ENCODE measurements at regions not wholly inside any gene's neighbourhood (a gene's known extent, or its start where the extent isn't known, plus 50 kb on each side); places are given as distances from the start of the nearest gene placed in this dataset.

DNA sequence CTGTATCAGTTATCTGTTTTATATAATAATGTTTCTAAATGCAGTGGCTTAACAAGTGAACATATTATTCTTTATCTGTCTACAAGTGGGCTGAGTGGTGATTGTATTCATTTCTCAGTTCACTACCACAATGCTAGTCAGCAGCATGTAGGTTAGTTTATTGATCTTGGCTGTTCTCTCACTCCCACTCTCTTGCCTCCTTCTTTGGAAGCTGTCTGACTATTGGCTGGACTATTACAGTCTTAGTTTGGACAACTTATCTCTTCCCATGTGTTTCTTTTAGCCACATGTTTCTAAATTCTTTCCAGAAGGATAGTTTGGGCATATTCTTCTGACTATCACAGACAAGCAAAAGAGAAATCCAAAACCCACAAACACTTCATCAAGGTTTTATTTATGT is 459.5 kb upstream of the AGA start:
- H3K27ac Mint-ChIP-seq, result no peak overlapping the region
- ATAC-seq (replicated peaks) (no peak), DNase-seq (no peak)
- H3K27me3 Mint-ChIP-seq, result no peaks in the 10 kb centered on the region
- H3K4me1 Mint-ChIP-seq (ENCODE audit: low read depth in 2 of 2), result no peaks in the 10 kb centered on the region
- no peak overlapping the region for H3K4me3 Mint-ChIP-seq
- H3K9me3 Mint-ChIP-seq, result peaks cover 5 to 15% of the 10 kb centered on the region in 2 donors
- no peaks in the 10 kb centered on the region for H3K36me3 Mint-ChIP-seq (ENCODE audit: insufficient read depth)

DNA sequence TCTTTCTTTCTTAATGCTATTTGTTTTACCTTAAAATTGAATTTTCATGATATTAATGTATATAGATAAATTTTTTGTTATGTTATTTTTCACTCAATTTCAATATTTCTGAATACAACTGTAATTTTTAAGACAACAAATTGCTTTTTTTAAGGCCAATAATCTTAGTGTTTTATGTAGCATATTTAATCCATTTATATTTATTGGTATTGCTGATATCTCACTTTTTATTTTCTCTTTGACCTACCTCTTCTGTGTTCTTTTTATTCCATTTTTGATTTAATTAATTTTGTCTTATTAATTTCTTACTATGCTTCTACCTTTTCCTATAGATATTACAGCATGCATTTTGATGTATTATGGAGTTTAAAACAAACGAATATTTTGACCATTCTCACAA is 460.1 kb upstream of the AGA start:
- ATAC-seq (replicated peaks), result no peak
- no peak overlapping the region for H3K4me3 Mint-ChIP-seq
- no peaks in the 10 kb centered on the region for H3K27me3 Mint-ChIP-seq
- H3K27ac Mint-ChIP-seq, result no peak overlapping the region
- no peak for DNase-seq
- H3K36me3 Mint-ChIP-seq (ENCODE audit: insufficient read depth), result no peaks in the 10 kb centered on the region
- peaks cover 5 to 15% of the 10 kb centered on the region in 2 donors for H3K9me3 Mint-ChIP-seq
- no peaks in the 10 kb centered on the region for H3K4me1 Mint-ChIP-seq (ENCODE audit: low read depth in 2 of 2)

GRCh38 chr4:177907736-177908424 is 465.6 kb upstream of the AGA start:
- H3K9me3 Mint-ChIP-seq, result peaks cover 0 to 8% of the 10 kb centered on the region in 2 donors
- H3K27ac Mint-ChIP-seq, result no peak overlapping the region
- H3K27me3 Mint-ChIP-seq, result no peaks in the 10 kb centered on the region

GRCh38 chr4:177921715-177922114 is 479.5 kb upstream of the AGA start:
- Mint-ChIP-seq H3K9me3 (peaks cover 2 to 15% of the 10 kb centered on the region in 2 donors), H3K4me1 (ENCODE audit: low read depth in 2 of 2) (no peaks in the 10 kb centered on the region), H3K36me3 (ENCODE audit: insufficient read depth) (no peaks in the 10 kb centered on the region), H3K27ac (no peak overlapping the region), H3K27me3 (no peaks in the 10 kb centered on the region), H3K4me3 (no peak overlapping the region)
- no peak for DNase-seq
- no peak for ATAC-seq (replicated peaks)

More at GRCh38 chr4:177907736-177908424, 465.6 kb upstream of the AGA start:
- ATAC-seq (replicated peaks) (no peak), DNase-seq (no peak)
- no peaks in the 10 kb centered on the region for H3K36me3 Mint-ChIP-seq (ENCODE audit: insufficient read depth)
- no peaks in the 10 kb centered on the region for H3K4me1 Mint-ChIP-seq (ENCODE audit: low read depth in 2 of 2)
- no peak overlapping the region for H3K4me3 Mint-ChIP-seq

GRCh38 chr4:177923888-177924287 is 481.7 kb upstream of the AGA start:
- H3K36me3 Mint-ChIP-seq (ENCODE audit: insufficient read depth), result no peaks in the 10 kb centered on the region
- DNase-seq (no peak), ATAC-seq (replicated peaks) (no peak)
- H3K27ac Mint-ChIP-seq, result no peak overlapping the region
- H3K9me3 Mint-ChIP-seq, result peaks cover 2 to 15% of the 10 kb centered on the region in 2 donors
- no peaks in the 10 kb centered on the region for H3K27me3 Mint-ChIP-seq
- no peaks in the 10 kb centered on the region for H3K4me1 Mint-ChIP-seq (ENCODE audit: low read depth in 2 of 2)
- H3K4me3 Mint-ChIP-seq, result no peak overlapping the region

DNA sequence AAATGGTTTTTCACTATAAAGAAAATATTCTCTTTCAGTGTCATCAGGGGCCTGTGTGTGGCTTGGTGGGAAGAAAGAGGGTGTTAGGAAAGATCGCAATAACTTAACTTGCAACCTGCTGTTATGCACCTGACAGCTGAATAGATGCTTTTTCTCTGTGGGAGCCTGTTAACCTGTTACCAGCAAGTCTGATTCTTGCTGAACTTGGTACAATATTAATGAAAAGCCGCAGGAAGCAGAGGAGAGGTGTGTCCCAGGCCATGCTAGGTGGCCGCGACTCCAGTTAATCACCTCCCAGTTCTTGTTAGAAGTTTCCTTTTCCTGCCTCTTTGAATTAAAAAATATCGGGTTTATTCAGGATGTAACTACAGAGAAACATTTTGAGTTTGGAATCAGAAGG is 494.8 kb upstream of the AGA start:
- DNase-seq, result no peak
- Mint-ChIP-seq H3K27me3 (no peaks in the 10 kb centered on the region), H3K27ac (no peak overlapping the region), H3K36me3 (ENCODE audit: insufficient read depth) (no peaks in the 10 kb centered on the region), H3K4me3 (no peak overlapping the region), H3K4me1 (ENCODE audit: low read depth in 2 of 2) (no peaks in the 10 kb centered on the region), H3K9me3 (no peaks in the 10 kb centered on the region)
- ATAC-seq (replicated peaks), result no peak

GRCh38 chr4:177938226-177938625 is 496.0 kb upstream of the AGA start:
- H3K9me3 Mint-ChIP-seq, result no peaks in the 10 kb centered on the region
- no peaks in the 10 kb centered on the region for H3K4me1 Mint-ChIP-seq (ENCODE audit: low read depth in 2 of 2)
- H3K36me3 Mint-ChIP-seq (ENCODE audit: insufficient read depth), result no peaks in the 10 kb centered on the region
- ATAC-seq (replicated peaks), result no peak
- no peak for DNase-seq
- H3K27ac Mint-ChIP-seq, result no peak overlapping the region
- H3K4me3 Mint-ChIP-seq, result no peak overlapping the region
- H3K27me3 Mint-ChIP-seq, result no peaks in the 10 kb centered on the region

GRCh38 chr4:177945268-177945667 is 503.0 kb upstream of the AGA start:
- Mint-ChIP-seq H3K27ac (no peak overlapping the region), H3K36me3 (ENCODE audit: insufficient read depth) (no peaks in the 10 kb centered on the region), H3K4me1 (ENCODE audit: low read depth in 2 of 2) (no peaks in the 10 kb centered on the region), H3K27me3 (no peaks in the 10 kb centered on the region), H3K4me3 (no peak overlapping the region), H3K9me3 (peaks cover 2 to 6% of the 10 kb centered on the region in 2 donors)
- ATAC-seq (replicated peaks) (no peak), DNase-seq (no peak)

DNA sequence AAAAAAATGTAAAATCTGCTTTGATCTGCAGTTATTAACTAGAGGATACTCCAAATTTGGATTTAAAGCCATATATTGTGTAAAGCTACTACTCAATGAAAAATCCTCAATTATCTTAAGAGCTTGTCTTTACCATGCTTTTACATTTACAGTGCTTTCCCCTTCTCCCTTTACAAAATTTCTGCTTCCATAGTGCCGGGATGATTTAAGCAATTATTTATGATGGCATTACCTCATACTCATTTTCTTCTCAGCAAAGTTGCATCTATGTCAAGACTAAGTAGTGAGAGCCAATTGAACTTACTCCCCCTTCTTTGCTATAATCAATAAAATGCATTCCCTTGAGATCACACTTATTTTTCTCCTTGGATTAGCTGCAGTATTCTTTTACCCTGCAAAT is 505.4 kb upstream of the AGA start:
- Mint-ChIP-seq H3K36me3 (ENCODE audit: insufficient read depth) (no peaks in the 10 kb centered on the region), H3K9me3 (peaks cover 5 to 8% of the 10 kb centered on the region in 2 donors), H3K27ac (no peak overlapping the region), H3K27me3 (no peaks in the 10 kb centered on the region), H3K4me1 (ENCODE audit: low read depth in 2 of 2) (no peaks in the 10 kb centered on the region), H3K4me3 (no peak overlapping the region)
- ATAC-seq (replicated peaks), result no peak
- DNase-seq, result no peak

DNA sequence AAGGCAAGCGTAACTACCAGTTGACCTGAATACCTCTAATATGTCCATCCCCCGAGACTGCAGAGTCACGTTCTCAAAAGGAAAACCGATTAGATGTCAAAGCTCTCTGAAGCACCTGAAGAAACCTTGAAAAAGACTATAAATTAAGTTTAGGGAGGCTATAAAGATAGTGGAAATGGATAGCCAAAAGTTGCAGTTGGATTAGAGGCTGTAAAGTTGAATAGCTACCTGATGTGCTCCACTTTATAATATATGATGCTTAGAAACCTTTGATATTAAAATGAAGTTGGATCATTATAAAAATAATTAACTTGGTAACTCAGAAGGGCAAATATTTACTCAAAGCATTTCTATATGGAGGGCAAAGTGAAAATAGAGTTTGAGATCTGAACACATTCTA is 506.6 kb upstream of the AGA start:
- ATAC-seq (replicated peaks), result no peak
- DNase-seq, result no peak
- no peaks in the 10 kb centered on the region for H3K36me3 Mint-ChIP-seq (ENCODE audit: insufficient read depth)
- H3K27me3 Mint-ChIP-seq, result no peaks in the 10 kb centered on the region
- H3K4me1 Mint-ChIP-seq (ENCODE audit: low read depth in 2 of 2), result no peaks in the 10 kb centered on the region
- H3K27ac Mint-ChIP-seq, result no peak overlapping the region
- H3K9me3 Mint-ChIP-seq, result peaks cover 5 to 8% of the 10 kb centered on the region in 2 donors
- no peak overlapping the region for H3K4me3 Mint-ChIP-seq

- Mint-ChIP-seq H3K4me1 (ENCODE audit: low read depth in 2 of 2) (no peaks in the 10 kb centered on the region), H3K36me3 (ENCODE audit: insufficient read depth) (no peaks in the 10 kb centered on the region), H3K27ac (no peak overlapping the region), H3K9me3 (peaks cover 5 to 8% of the 10 kb centered on the region in 2 donors), H3K27me3 (no peaks in the 10 kb centered on the region), H3K4me3 (no peak overlapping the region)
- ATAC-seq (replicated peaks) (no peak), DNase-seq (no peak)
Measured at GRCh38 chr4:177951026-177951425, 508.8 kb upstream of the AGA start.

- no peak for DNase-seq
- Mint-ChIP-seq H3K27me3 (no peaks in the 10 kb centered on the region), H3K4me3 (no peak overlapping the region)
Measured at GRCh38 chr4:177952723-177953122, 510.5 kb upstream of the AGA start.

DNA sequence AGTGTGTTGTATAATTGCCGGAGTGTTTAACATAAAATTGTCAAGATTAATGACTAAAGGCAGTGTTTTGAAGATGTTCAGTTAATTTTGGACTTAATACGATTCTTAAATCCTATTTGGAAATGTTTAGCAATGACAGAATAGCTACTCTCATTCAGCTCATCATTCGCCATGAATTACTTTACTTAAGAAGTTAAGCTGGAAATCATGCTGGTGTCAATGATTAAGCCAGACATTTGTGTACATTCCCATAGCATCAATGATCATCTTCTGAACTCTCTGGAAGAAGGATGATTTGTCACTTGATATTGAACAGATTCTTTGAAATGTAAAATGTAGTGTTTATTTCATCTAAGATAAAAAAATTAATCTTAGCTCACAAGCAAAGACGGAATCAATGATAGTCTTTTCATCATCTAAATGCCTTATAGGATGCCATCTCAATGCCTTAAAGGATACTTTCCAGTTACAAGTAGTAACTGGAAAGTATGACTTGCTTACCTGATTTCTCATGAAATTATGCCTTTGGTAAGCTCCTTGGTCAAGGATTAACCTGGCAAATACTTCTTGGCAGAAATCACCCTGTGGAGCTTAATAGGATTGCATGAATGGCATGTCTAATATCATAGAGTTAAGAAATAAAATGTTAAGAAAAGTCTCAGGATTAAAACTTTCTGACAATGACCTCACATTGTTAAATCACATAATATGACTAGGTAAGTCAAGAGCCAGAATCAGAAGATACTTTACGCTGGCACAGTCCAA is 515.5 kb upstream of the AGA start:
- Mint-ChIP-seq H3K36me3 (ENCODE audit: insufficient read depth) (no peaks in the 10 kb centered on the region), H3K27ac (no peak overlapping the region), H3K9me3 (peaks cover 0 to 1% of the 10 kb centered on the region in 2 donors), H3K4me1 (ENCODE audit: low read depth in 2 of 2) (no peaks in the 10 kb centered on the region), H3K27me3 (no peaks in the 10 kb centered on the region), H3K4me3 (no peak overlapping the region)
- no peak for ATAC-seq (replicated peaks)
- DNase-seq, result no peak

More at GRCh38 chr4:177952723-177953122, 510.5 kb upstream of the AGA start:
- Mint-ChIP-seq H3K27ac (no peak overlapping the region), H3K4me1 (ENCODE audit: low read depth in 2 of 2) (no peaks in the 10 kb centered on the region), H3K9me3 (peaks cover 5 to 8% of the 10 kb centered on the region in 2 donors), H3K36me3 (ENCODE audit: insufficient read depth) (no peaks in the 10 kb centered on the region)
- no peak for ATAC-seq (replicated peaks)

- no peak for DNase-seq
- Mint-ChIP-seq H3K27me3 (no peaks in the 10 kb centered on the region), H3K27ac (no peak overlapping the region), H3K4me3 (no peak overlapping the region), H3K9me3 (peaks cover 0 to 6% of the 10 kb centered on the region in 2 donors), H3K4me1 (ENCODE audit: low read depth in 2 of 2) (no peaks in the 10 kb centered on the region), H3K36me3 (ENCODE audit: insufficient read depth) (no peaks in the 10 kb centered on the region)
- ATAC-seq (replicated peaks), result no peak
Measured at GRCh38 chr4:177960566-177960965, 518.3 kb upstream of the AGA start.

All from effector memory CD8-positive, alpha-beta T cell (primary cell).